Transverse colon (tissue), 4 donors: ENCODE measurements at regions not wholly inside any gene's neighbourhood (a gene's known extent, or its start where the extent isn't known, plus 50 kb on each side); places are given as distances from the start of the nearest gene placed in this dataset.

Experiments used
- DNase-seq: peaks from one replicate; pipeline ENCODE4 v3.0.0-alpha.2; 2019
- H3K27ac ChIP-seq, 4 donors: fragments of 200-600 bp; sonication (generic); 2 replicates each; pipeline ENCODE4 v1.5.1; 2016 to 2018; ENCODE audit warnings: inconsistent platforms in 4 of 4
- H3K27me3 ChIP-seq: fragments of 200-600 bp; sonication (generic); 2 replicates; pipeline ENCODE4 v1.5.1; 2017; ENCODE audit warnings: inconsistent platforms
- H3K36me3 ChIP-seq, 4 donors: fragments of 200-600 bp; sonication (generic); 2 replicates each; pipeline ENCODE4 v1.5.1; 2017 to 2019; ENCODE audit warnings: inconsistent platforms in 4 of 4
- H3K4me1 ChIP-seq, 4 donors: fragments of 200-600 bp; sonication (generic); 2 replicates each; pipeline ENCODE4 v1.5.1; 2017 to 2020; ENCODE audit warnings: inconsistent platforms in 4 of 4
- H3K4me3 ChIP-seq, 4 donors: fragments of 200-600 bp; sonication (generic); 1 replicate in 1 of 4; 2 replicates in 3 of 4; pipeline versions ENCODE4 v1.5.1 to v1.6.1; 2017 to 2019; ENCODE audit warnings: inconsistent platforms in 4 of 4
- H3K9me3 ChIP-seq, 2 donors: fragments of 200-600 bp; sonication (generic); 2 replicates each; pipeline ENCODE4 v1.5.1; 2017 to 2019; ENCODE audit warnings: inconsistent platforms in 2 of 2
- EP300 ChIP-seq: sonication (generic); formaldehyde crosslinking; IDR thresholded peaks from one replicate; pipeline ENCODE4 v1.6.1; 2017; ENCODE audit warnings: antibody characterized with exemption, low read depth
- POLR2A ChIP-seq: fragments of 450-650 bp; IDR thresholded peaks from one replicate; pipeline ENCODE4 v1.6.1; 2016; ENCODE audit warnings: antibody characterized with exemption, mild to moderate bottlenecking, moderate library complexity
- POLR2AphosphoS5 ChIP-seq, 3 donors: sonication (generic); formaldehyde crosslinking; IDR thresholded peaks; one replicate each; pipeline ENCODE4 v1.6.1; 2016; ENCODE audit warnings: antibody characterized with exemption in 3 of 3
- WGBS, 2 donors: methylation state at CpG; one replicate each; pipeline ENCODE4 v1.1.5; 2018; ENCODE audit warnings: low coverage in 1 of 2; 5-methylcytosine and 5-hydroxymethylcytosine counted together
- in situ Hi-C, 4 donors: fragments of 200-750 bp; cut with MboI; loops; one replicate each; pipeline versions ENCODE4 v1.15.0 to v1.15.1; 2017; ENCODE audit warnings: low sequenced_read_pairs in 3 of 4, low pct_ligation_motif_present in 1 of 4, low pct_unique_long_range_greater_than_20kb in 1 of 4
- intact Hi-C: fragments of 100-400 bp; cut with DNase I; formaldehyde crosslinking; loops from one replicate; pipeline ENCODE4 v1.15.1; 2023; ENCODE audit warnings: low total_unique reads
- TF ChIP-seq, protein P1 (sequence below), 5 experiments: fragments of 200-600 bp in 3 of 5; fragments of 450-650 bp in 2 of 5; sonication (generic) in 3 of 5; IDR thresholded peaks; 1 replicate in 2 of 5; 2 replicates in 3 of 5; pipeline ENCODE4 v1.5.1; 2016 to 2017; ENCODE audit warnings: antibody characterized with exemption in 5 of 5, inconsistent platforms in 3 of 5, mild to moderate bottlenecking in 2 of 5, moderate library complexity in 1 of 5

DNA sequence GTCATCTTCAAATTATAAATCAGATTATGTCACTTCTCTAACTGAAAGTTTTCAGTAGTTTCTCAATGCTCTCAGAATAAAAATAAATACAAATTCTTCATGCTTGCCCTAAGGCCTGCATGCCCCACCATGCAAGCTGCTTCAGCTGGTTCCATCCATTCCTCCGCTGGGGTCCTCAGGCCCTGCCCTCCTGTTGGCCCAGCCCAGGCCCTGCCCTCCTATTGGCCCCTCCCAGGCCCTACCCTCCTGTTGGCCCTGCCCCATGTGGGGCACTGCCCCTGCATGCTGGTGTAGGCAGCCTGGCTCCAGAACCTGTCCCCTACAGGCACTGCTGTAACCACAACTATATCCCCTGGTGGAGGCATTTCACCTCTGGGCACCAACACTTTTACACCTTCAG is 109.3 kb upstream of the TCERG1L start:
- WGBS, 2 donors, result 93% methylated on average over 1 of the region's 1 CpG; no CpG with 5 or more reads in 1 of the 2 donors
- no peak for TF ChIP-seq POLR2AphosphoS5 (IDR thresholded peaks at IDR 0.05)
- no peak for TF ChIP-seq EP300
- no peak for TF ChIP-seq POLR2A
- TF ChIP-seq, protein P1, sequence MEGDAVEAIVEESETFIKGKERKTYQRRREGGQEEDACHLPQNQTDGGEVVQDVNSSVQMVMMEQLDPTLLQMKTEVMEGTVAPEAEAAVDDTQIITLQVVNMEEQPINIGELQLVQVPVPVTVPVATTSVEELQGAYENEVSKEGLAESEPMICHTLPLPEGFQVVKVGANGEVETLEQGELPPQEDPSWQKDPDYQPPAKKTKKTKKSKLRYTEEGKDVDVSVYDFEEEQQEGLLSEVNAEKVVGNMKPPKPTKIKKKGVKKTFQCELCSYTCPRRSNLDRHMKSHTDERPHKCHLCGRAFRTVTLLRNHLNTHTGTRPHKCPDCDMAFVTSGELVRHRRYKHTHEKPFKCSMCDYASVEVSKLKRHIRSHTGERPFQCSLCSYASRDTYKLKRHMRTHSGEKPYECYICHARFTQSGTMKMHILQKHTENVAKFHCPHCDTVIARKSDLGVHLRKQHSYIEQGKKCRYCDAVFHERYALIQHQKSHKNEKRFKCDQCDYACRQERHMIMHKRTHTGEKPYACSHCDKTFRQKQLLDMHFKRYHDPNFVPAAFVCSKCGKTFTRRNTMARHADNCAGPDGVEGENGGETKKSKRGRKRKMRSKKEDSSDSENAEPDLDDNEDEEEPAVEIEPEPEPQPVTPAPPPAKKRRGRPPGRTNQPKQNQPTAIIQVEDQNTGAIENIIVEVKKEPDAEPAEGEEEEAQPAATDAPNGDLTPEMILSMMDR (IDR thresholded peaks at IDR 0.05), result no peak

GRCh38 chr10:131421381-131421780 is 109.9 kb upstream of the TCERG1L start:
- WGBS, 2 donors, result 76 to 100% methylated on average over 2 to 5 of the region's 5 CpGs
- H3K36me3 ChIP-seq, result no peaks in the 10 kb centered on the region
- no peak for DNase-seq
- TF ChIP-seq POLR2A (no peak), EP300 (no peak), POLR2AphosphoS5 (IDR thresholded peaks at IDR 0.05) (no peak)
- TF ChIP-seq, protein P1 (IDR thresholded peaks at IDR 0.05), result no peak
- intact Hi-C loops (no loop called here), in situ Hi-C loops (no loop called here)
- H3K27me3 ChIP-seq, result no peaks in the 10 kb centered on the region
- no peaks in the 10 kb centered on the region for H3K9me3 ChIP-seq
- no peak overlapping the region for H3K4me3 ChIP-seq
- H3K4me1 ChIP-seq, result no peaks in the 10 kb centered on the region
- no peak overlapping the region for H3K27ac ChIP-seq

More for the DNA sequence above, 109.3 kb upstream of the TCERG1L start:
- no peaks in the 10 kb centered on the region for H3K4me1 ChIP-seq
- H3K27me3 ChIP-seq, result no peaks in the 10 kb centered on the region
- DNase-seq, result no peak
- H3K9me3 ChIP-seq, result no peaks in the 10 kb centered on the region
- intact Hi-C loops, result no loop called here
- H3K36me3 ChIP-seq, result no peaks in the 10 kb centered on the region
- no peak overlapping the region for H3K4me3 ChIP-seq
- in situ Hi-C loops, result no loop called here
- H3K27ac ChIP-seq, result no peak overlapping the region

GRCh38 chr10:131422731-131423130 is 111.2 kb upstream of the TCERG1L start:
- no peak for TF ChIP-seq POLR2AphosphoS5 (IDR thresholded peaks at IDR 0.05)
- TF ChIP-seq POLR2A, result no peak
- no peak for TF ChIP-seq EP300
- TF ChIP-seq, protein P1 (IDR thresholded peaks at IDR 0.05), result no peak
- in situ Hi-C loops, result no loop called here
- Histone ChIP-seq H3K27ac (no peak overlapping the region), H3K9me3 (no peaks in the 10 kb centered on the region), H3K4me1 (peaks cover 0 to 4% (median 0%) of the 10 kb centered on the region in 4 donors), H3K4me3 (no peak overlapping the region), H3K27me3 (no peaks in the 10 kb centered on the region), H3K36me3 (no peaks in the 10 kb centered on the region)
- intact Hi-C loops, result no loop called here
- WGBS, 2 donors, result 57 to 79% methylated on average over 4 to 8 of the region's 10 CpGs
- DNase-seq, result no peak

DNA sequence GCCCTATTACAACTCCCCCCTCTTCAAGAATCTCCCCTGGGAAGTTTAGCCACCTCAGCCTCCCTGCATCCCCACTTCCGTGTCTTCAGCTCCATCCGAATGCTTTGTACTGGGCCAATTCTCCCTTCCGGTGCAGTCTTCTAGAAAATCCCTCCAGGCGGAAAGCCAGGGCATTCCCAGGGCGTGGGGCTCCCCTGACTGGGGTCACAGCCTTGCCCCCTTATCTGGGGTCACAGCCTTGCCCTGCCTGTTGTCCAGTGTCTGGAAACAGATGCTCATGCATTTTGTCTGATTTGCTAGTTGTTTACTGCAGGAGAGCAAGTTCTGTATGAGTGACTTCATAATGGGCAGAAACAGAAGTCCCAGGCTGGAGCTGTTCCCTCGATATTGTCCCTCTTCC is 112.5 kb upstream of the TCERG1L start:
- intact Hi-C loops, result no loop called here
- Histone ChIP-seq H3K27me3 (no peaks in the 10 kb centered on the region), H3K27ac (no peak overlapping the region), H3K9me3 (no peaks in the 10 kb centered on the region), H3K4me1 (peaks cover 0 to 4% (median 0%) of the 10 kb centered on the region in 4 donors), H3K4me3 (no peak overlapping the region), H3K36me3 (no peaks in the 10 kb centered on the region)
- WGBS, 2 donors, result 67 to 83% methylated on average over 1 to 6 of the region's 6 CpGs
- in situ Hi-C loops, result no loop called here
- DNase-seq, result no peak
- TF ChIP-seq EP300 (no peak), POLR2A (no peak), POLR2AphosphoS5 (IDR thresholded peaks at IDR 0.05) (no peak)
- TF ChIP-seq, protein P1 (IDR thresholded peaks at IDR 0.05), result no peak
